ENCODE measurements at regions not wholly inside any gene's neighbourhood (a gene's known extent, or its start where the extent isn't known, plus 50 kb on each side); places are given as distances from the start of the nearest gene placed in this dataset.

DNA sequence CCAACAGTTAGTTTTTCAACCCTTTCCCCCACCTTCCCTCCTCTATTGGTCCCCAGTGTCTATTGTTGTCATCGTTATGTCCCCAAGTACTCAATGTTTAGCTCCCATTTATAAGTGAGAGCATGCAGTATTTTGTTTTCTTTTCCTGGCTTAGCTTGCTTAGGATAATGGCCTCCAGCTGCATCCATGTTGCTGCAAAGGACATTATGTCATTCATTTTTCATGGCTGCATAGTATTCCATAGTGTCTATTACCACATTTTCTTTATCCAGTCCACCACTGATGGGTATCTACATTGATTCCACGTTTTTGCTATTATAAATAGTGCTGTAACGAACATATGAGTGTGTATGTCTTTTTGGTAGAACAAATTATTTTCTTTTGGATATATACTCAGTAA is 55.3 kb upstream of the HIVEP1 start:
- TF ChIP-seq, protein P1, sequence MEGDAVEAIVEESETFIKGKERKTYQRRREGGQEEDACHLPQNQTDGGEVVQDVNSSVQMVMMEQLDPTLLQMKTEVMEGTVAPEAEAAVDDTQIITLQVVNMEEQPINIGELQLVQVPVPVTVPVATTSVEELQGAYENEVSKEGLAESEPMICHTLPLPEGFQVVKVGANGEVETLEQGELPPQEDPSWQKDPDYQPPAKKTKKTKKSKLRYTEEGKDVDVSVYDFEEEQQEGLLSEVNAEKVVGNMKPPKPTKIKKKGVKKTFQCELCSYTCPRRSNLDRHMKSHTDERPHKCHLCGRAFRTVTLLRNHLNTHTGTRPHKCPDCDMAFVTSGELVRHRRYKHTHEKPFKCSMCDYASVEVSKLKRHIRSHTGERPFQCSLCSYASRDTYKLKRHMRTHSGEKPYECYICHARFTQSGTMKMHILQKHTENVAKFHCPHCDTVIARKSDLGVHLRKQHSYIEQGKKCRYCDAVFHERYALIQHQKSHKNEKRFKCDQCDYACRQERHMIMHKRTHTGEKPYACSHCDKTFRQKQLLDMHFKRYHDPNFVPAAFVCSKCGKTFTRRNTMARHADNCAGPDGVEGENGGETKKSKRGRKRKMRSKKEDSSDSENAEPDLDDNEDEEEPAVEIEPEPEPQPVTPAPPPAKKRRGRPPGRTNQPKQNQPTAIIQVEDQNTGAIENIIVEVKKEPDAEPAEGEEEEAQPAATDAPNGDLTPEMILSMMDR (optimal IDR thresholded peaks at IDR 0.05 in 1 of 3, IDR thresholded peaks at IDR 0.05 in 1 of 3, conservative IDR thresholded peaks at IDR 0.05 in 1 of 3; ENCODE audit: extremely low read depth in 1 of 3, insufficient read depth in 2 of 3, low read length in 3 of 3) = no peak
- no peak for TF ChIP-seq EZH2 (IDR thresholded peaks at IDR 0.05; ENCODE audit: low read length)
